ENCODE measurements at regions not wholly inside any gene's neighbourhood (a gene's known extent, or its start where the extent isn't known, plus 50 kb on each side); places are given as distances from the start of the nearest gene placed in this dataset.
A peak's percentile ranks its signal among the peaks of the same experiment; 100 is the strongest.

DNA sequence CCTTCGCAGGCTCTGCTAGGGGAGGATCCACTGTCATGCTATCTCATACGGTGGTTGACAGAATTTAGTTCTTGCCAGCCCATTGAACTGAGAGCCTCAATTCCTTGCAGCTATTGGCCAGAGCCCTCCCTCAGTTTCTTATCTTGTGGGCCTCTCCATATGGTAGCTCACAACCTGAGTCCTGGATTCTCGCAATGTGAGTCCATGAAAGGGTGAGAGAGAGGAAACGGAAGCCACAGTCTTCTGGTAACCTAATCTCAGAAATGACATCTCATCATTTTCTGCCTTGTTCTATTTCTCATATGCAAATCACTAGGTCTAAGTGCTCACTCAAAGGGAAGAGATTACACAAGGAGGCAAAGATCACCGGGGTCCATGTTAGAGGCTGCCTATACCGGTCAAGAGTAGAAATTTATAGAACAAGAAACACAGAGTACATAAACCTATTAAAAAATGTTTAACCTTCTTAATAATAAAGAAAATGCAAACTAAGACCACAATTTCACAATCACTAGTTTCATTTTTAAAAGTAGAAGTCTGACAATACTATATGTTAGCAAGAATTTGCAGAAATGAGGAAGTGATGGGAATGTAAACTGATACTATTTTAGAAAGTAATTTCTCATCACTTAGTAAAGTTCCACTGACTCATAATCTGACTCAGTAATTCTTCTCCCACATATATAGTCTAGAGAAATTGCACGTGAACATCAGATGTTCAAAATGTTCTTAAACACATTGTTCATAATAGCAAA lies 378.4 kb upstream of the AGTR1 start (continued):
- TF ChIP-seq MEF2A (IDR thresholded peaks at IDR 0.05; ENCODE audit: insufficient read depth, low read depth, low read length) (peak; percentile 96), POLR2AphosphoS5 (IDR thresholded peaks at IDR 0.05; ENCODE audit: low read length) (no peak), CHD4 (IDR thresholded peaks at IDR 0.05) (no peak), HDGF (IDR thresholded peaks at IDR 0.05) (no peak), CREM (IDR thresholded peaks at IDR 0.05; ENCODE audit: low read depth) (peak; percentile 86), ATF7 (IDR thresholded peaks at IDR 0.05; ENCODE audit: low read depth) (peak; percentile 95), TCF3 (IDR thresholded peaks at IDR 0.05; ENCODE audit: borderline replicate concordance, insufficient read depth, low read depth, low read length) (no peak), TCF7 (IDR thresholded peaks at IDR 0.05; ENCODE audit: borderline replicate concordance) (peak; percentile 49; the same call in 1 of the 2 replicates), SMARCA5 (IDR thresholded peaks at IDR 0.05) (peak; percentile 80; the same call in 1 of the 2 replicates), RB1 (IDR thresholded peaks at IDR 0.05; ENCODE audit: borderline replicate concordance) (no peak), NFYB (IDR thresholded peaks at IDR 0.05; ENCODE audit: insufficient read depth, low read depth, low read length) (no peak), BMI1 (IDR thresholded peaks at IDR 0.05; ENCODE audit: borderline replicate concordance) (peak; percentile 84)
- TF ChIP-seq, protein P1, sequence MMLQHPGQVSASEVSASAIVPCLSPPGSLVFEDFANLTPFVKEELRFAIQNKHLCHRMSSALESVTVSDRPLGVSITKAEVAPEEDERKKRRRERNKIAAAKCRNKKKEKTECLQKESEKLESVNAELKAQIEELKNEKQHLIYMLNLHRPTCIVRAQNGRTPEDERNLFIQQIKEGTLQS (IDR thresholded peaks at IDR 0.05; ENCODE audit: borderline replicate concordance, extremely low read depth, low read depth, low read length) = no peak
- TF ChIP-seq, protein P2, sequence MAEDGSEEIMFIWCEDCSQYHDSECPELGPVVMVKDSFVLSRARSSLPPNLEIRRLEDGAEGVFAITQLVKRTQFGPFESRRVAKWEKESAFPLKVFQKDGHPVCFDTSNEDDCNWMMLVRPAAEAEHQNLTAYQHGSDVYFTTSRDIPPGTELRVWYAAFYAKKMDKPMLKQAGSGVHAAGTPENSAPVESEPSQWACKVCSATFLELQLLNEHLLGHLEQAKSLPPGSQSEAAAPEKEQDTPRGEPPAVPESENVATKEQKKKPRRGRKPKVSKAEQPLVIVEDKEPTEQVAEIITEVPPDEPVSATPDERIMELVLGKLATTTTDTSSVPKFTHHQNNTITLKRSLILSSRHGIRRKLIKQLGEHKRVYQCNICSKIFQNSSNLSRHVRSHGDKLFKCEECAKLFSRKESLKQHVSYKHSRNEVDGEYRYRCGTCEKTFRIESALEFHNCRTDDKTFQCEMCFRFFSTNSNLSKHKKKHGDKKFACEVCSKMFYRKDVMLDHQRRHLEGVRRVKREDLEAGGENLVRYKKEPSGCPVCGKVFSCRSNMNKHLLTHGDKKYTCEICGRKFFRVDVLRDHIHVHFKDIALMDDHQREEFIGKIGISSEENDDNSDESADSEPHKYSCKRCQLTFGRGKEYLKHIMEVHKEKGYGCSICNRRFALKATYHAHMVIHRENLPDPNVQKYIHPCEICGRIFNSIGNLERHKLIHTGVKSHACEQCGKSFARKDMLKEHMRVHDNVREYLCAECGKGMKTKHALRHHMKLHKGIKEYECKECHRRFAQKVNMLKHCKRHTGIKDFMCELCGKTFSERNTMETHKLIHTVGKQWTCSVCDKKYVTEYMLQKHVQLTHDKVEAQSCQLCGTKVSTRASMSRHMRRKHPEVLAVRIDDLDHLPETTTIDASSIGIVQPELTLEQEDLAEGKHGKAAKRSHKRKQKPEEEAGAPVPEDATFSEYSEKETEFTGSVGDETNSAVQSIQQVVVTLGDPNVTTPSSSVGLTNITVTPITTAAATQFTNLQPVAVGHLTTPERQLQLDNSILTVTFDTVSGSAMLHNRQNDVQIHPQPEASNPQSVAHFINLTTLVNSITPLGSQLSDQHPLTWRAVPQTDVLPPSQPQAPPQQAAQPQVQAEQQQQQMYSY (CRISPR knock-in tag; IDR thresholded peaks at IDR 0.05) = no peak
- TF ChIP-seq, protein P3, sequence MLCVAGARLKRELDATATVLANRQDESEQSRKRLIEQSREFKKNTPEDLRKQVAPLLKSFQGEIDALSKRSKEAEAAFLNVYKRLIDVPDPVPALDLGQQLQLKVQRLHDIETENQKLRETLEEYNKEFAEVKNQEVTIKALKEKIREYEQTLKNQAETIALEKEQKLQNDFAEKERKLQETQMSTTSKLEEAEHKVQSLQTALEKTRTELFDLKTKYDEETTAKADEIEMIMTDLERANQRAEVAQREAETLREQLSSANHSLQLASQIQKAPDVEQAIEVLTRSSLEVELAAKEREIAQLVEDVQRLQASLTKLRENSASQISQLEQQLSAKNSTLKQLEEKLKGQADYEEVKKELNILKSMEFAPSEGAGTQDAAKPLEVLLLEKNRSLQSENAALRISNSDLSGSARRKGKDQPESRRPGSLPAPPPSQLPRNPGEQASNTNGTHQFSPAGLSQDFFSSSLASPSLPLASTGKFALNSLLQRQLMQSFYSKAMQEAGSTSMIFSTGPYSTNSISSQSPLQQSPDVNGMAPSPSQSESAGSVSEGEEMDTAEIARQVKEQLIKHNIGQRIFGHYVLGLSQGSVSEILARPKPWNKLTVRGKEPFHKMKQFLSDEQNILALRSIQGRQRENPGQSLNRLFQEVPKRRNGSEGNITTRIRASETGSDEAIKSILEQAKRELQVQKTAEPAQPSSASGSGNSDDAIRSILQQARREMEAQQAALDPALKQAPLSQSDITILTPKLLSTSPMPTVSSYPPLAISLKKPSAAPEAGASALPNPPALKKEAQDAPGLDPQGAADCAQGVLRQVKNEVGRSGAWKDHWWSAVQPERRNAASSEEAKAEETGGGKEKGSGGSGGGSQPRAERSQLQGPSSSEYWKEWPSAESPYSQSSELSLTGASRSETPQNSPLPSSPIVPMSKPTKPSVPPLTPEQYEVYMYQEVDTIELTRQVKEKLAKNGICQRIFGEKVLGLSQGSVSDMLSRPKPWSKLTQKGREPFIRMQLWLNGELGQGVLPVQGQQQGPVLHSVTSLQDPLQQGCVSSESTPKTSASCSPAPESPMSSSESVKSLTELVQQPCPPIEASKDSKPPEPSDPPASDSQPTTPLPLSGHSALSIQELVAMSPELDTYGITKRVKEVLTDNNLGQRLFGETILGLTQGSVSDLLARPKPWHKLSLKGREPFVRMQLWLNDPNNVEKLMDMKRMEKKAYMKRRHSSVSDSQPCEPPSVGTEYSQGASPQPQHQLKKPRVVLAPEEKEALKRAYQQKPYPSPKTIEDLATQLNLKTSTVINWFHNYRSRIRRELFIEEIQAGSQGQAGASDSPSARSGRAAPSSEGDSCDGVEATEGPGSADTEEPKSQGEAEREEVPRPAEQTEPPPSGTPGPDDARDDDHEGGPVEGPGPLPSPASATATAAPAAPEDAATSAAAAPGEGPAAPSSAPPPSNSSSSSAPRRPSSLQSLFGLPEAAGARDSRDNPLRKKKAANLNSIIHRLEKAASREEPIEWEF (IDR thresholded peaks at IDR 0.05; ENCODE audit: insufficient replicate concordance, low read depth, low read length) = peak; percentile 90
- TF ChIP-seq, protein P4, sequence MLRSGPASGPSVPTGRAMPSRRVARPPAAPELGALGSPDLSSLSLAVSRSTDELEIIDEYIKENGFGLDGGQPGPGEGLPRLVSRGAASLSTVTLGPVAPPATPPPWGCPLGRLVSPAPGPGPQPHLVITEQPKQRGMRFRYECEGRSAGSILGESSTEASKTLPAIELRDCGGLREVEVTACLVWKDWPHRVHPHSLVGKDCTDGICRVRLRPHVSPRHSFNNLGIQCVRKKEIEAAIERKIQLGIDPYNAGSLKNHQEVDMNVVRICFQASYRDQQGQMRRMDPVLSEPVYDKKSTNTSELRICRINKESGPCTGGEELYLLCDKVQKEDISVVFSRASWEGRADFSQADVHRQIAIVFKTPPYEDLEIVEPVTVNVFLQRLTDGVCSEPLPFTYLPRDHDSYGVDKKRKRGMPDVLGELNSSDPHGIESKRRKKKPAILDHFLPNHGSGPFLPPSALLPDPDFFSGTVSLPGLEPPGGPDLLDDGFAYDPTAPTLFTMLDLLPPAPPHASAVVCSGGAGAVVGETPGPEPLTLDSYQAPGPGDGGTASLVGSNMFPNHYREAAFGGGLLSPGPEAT (IDR thresholded peaks at IDR 0.05; ENCODE audit: low read depth) = peak; percentile 95
- TF ChIP-seq, protein P5, sequence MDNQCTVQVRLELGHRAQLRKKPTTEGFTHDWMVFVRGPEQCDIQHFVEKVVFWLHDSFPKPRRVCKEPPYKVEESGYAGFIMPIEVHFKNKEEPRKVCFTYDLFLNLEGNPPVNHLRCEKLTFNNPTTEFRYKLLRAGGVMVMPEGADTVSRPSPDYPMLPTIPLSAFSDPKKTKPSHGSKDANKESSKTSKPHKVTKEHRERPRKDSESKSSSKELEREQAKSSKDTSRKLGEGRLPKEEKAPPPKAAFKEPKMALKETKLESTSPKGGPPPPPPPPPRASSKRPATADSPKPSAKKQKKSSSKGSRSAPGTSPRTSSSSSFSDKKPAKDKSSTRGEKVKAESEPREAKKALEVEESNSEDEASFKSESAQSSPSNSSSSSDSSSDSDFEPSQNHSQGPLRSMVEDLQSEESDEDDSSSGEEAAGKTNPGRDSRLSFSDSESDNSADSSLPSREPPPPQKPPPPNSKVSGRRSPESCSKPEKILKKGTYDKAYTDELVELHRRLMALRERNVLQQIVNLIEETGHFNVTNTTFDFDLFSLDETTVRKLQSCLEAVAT (IDR thresholded peaks at IDR 0.05) = 0 out of 2 replicates have a peak, but pooled peaks have one; percentile 21
